Posterior vena cava (tissue), 2 donors: ENCODE measurements at regions not wholly inside any gene's neighbourhood (a gene's known extent, or its start where the extent isn't known, plus 50 kb on each side); places are given as distances from the start of the nearest gene placed in this dataset.

Experiments used
- DNase-seq: peaks from one replicate; pipeline ENCODE4 v3.0.0-alpha.2; 2020; ENCODE audit warnings: low spot score
- intact Hi-C, 2 donors: fragments of 100-400 bp; cut with DNase I; formaldehyde crosslinking; loops; one replicate each; pipeline versions ENCODE4 v1.14.1 to v1.14.2; 2022 to 2023
- donor health status: DM: yes; HTN: yes; CAD: no.
- donor health status: DM: yes; HTN: yes; CAD: no.

DNA sequence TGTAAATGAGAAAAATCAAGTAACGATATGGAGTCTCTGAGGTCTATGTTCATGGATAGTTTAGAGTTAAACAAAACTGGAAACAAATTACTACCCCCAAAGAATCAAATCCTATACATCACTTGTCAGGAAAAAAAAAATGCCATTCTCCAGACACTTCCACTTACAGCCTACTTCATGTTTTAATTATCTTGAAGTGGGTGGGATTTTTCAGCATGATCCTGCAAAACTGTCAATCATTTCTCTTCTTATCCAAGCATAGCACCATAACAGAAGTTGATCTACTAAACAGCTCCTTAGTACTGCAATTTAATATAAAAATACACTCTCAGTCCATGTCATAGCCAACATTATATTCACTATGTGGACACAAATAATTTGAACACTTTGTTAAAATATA lies 833.9 kb downstream of the TUSC7 start:
- intact Hi-C loops, result no loop called here

DNA sequence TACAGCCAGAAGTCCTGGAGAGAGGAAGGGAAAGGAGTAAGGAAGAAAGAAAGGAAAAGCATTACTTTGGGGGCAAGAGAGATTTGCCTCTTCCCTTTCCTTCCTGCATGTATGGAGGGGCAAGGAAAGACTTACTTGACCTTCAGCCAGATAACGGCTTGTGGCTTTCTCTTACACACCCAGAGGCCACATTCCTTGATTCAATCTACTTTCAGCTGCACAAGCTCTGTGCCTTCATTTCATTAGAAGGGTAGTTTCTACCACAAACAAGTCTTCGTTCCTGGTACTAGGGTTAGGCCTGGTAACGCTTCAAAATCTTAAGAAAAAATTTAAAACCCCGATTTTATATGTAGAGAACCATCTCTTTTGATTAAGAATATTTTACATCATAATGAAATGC lies 835.9 kb downstream of the TUSC7 start:
- intact Hi-C loops, result no loop called here
- DNase-seq, result no peak

More for the DNA sequence above, 833.9 kb downstream of the TUSC7 start:
- no peak for DNase-seq

DNA sequence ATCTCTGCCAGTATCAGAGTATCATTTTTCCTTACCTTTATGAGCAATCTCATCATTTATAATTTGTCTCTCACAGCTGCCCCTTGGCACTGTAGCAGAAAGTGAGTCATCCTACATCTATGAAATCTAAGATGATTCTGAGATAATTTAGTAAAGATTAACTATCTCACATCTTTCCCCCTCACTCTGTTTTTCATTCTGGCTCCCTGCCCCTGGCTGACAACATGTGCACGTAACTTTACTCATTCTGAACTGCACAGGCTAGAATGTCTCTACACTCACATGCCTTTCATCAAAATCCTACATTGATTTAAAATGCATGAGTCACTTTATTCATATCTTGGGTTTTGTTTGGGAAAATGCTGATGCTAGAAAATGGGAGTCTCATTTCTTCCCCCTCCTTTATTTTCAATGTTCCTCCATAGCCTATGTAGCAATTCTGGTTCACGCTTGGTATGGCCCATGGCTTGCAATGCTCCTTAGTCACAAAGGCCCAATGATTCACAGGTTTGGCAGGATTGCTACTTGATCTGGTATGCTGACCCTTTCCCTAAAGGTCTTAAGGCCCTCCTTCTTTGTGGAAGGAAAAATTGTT lies 838.5 kb downstream of the TUSC7 start:
- intact Hi-C loops, result no loop called here
- DNase-seq, result no peak

DNA sequence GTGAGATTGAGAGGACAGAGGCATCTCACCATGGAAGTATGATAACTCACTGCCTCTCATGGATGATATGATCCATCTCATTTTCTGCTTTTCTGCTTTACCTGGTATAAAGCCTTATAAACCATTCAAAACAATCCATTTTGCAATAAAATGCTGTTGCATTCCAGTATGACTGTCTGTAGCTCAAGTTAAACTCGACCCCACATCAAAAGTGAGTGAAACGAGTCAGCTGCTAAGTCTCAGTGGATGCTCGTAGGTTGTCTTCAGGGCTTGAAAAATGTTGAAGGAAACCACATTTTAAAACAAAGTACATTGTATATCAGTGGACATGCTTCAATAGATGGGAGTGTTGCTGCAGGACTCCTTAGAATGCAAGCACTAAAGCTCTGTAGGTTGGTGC lies 839.0 kb downstream of the TUSC7 start:
- intact Hi-C loops, result no loop called here
- no peak for DNase-seq

DNA sequence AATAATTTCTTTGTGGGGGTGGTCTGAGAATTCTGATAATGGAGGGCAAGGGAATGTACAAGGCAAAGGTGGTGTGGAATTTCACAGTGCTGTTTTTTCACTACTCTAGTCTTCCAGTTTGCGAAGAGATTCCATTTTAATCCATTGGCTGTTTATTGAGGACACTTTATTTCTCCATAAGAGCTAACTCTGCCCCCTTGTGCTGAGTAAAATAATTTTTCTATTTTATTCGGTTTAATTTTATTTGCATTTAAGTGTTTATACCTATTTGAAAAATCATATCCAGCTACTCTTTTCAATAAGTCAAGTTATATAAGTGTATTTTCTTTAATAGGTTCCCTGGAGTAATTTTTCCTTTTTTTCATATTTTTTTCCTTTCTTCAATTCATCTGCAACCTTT lies 840.1 kb downstream of the TUSC7 start:
- intact Hi-C loops, result no loop called here
- DNase-seq, result no peak

DNA sequence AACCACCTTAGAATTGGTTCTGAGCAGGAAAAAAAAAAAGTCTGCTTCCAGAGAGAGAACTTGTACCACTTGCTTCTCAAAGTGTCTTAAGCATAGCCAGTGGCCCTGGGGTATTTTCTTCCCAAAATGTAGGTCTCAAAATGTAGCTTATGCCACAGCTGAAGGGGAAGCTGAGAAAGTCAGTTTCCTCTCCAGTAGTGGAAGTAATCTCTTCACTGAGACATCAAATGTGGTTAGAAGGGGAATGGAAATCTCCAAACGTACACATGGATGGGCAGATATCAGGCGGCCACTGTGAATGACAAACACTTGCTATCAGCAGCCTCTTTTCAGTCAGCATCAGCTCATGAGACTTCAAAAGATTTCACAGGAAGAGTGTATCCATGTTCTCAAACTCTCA lies 841.2 kb downstream of the TUSC7 start:
- intact Hi-C loops, result no loop called here
- no peak for DNase-seq

DNA sequence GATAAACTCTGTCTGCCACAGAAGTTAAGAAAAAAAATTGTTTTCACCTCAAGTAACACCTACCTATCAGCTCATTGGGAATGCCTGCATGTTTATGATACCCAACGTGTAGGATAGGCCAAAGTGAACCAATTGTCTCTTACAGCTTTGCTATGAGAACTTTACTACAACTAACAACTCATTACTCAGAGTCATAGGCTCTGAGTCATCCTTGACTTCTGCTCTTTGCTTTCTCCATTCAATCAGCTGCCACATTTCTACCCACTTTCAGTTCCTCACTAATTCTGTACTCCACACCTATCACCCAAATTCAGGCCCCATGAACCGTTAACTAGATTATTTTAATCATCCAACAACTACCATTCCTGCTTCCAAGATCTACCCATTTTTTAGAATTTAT lies 843.9 kb downstream of the TUSC7 start:
- DNase-seq, result no peak
- intact Hi-C loops, result no loop called here

DNA sequence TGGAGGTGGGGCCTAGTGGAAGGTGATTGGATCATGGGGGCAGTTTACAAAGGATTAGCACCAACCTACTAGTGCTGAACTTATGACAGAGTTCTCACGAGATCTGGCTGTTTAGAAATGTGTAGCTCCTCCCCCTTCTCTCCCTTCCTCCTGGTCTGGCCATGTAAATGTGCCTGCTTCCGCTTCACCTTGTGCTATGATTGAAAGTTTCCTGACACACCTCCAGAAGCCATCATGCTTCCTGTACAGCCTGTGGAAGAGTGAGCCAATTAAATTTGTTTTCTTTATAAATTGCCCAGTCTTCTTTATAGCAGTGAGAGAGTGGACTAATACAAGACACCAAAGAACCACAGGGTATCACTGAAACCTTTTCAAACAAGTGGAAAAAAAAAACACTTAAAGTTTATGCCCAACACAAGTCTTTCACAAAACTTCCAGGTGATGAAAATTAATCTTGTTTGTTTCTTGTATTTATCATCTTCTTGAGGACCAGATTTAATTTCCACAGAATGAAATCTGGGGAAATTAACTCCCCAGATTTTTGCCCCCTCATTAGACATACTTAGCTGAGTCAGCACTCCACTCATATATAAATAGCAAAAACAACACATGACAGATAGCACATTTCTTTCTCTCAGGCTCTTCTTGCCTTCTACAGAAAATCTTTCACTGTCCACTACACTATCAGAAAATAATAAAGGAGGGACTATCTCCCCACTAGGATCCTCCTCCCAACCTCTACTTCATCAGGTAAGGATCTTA lies 847.2 kb downstream of the TUSC7 start:
- DNase-seq, result no peak
- intact Hi-C loops, result no loop called here

DNA sequence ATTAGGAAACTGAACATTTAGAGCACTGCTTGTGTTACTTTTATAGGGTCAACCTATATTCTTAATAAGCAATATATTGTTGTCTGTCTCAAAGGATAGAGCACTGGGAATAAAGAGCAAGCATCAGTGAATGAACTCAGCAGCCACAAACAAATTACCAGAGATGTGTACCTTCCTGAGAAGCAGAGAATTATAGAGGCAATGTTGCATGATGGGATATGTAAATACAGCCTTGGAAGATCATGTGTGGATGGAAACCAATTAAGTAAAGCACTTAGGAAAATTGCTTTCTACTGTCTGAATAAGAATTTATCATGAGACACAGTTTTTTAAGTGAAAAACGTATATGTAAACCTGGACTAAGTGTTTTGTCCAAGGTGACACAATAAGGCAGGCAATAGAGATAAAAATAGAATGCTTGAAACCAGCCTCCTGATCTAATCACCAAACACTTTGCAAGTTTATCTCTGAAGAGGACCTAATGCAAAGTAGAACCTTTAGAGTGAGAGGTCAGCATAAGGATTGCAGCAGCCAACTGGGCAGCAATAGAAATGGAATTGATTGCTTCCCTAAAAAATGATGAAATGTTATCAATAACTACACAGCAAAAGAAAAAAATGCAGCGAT lies 848.0 kb downstream of the TUSC7 start:
- intact Hi-C loops, result no loop called here
- DNase-seq, result no peak

DNA sequence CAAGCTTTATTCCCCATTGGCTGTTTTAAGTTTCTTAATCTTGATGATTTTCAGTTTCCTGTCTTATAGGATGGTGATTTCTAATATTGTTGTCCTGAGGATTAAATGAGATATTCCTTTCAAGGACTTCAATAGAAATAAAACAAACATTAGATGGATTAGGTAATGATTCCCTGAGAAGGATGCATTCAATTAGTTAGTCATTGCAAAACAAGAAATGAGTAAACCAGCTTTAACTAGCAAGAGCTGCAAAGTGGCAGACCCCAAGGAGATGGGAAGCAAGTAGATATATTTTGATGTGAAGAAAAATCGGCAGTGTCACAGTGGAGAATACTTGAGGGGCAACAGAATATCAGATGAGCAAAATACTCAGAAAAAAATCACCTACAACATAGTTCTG lies 849.1 kb downstream of the TUSC7 start:
- intact Hi-C loops, result no loop called here

DNA sequence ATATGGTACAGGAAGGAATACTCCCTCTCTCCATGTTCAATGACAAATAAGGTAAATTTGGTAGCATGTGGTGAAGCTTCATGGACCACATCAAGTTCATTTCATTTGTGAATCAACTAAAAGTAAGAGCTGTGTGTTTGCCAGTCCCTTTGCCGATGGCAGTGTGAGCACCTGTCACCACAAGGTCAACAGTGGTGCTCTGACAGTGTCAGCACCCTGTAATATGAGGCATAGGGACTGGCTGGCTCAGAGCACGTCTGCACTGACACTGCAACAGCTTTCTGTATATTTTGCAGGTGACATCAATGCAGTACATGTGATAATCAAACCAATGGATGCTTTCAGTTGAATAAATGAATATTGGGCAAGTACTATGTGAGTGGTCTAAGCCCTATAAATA lies 852.4 kb downstream of the TUSC7 start:
- intact Hi-C loops, result no loop called here
- DNase-seq, result no peak

More for the DNA sequence above, 849.1 kb downstream of the TUSC7 start:
- no peak for DNase-seq

DNA sequence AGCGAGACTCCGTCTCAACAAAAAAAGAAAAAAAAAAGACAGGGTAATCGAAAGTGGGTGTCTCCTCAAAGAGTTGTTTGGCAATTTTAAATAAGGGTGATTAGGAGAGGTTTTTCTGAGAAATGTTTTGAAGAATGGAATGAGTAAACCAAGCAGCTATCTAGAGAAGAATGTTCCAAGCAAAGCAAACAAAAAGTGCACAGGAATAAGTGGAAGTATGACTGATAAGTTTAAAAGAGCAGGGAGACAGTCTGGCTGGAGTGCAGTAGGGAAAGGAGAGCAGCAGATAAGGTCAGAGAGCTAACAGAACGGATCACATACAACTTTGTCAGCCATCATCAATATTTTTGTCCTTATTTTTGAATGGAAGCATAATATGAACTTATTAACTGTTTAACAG lies 853.5 kb downstream of the TUSC7 start:
- intact Hi-C loops, result no loop called here
- DNase-seq, result no peak

DNA sequence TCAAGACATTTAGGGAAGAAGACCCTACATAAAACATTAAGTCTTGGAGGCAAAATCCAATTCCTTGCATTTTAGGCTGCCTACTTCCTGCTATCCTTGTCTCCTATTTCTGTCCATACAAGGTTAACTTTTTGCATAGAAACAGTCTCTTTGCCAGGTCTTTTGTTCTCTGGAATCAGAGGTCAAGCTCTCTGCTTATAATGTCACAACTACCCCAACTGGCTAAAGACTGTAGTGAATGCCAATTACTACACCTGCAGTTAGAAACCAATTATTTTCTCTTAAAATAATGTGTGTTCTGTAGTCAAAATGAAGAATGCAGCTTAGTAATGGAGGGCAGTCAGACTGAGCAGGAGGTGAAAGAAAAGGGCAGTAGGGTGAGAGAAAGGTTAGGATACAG lies 856.2 kb downstream of the TUSC7 start:
- no peak for DNase-seq
- intact Hi-C loops, result no loop called here

DNA sequence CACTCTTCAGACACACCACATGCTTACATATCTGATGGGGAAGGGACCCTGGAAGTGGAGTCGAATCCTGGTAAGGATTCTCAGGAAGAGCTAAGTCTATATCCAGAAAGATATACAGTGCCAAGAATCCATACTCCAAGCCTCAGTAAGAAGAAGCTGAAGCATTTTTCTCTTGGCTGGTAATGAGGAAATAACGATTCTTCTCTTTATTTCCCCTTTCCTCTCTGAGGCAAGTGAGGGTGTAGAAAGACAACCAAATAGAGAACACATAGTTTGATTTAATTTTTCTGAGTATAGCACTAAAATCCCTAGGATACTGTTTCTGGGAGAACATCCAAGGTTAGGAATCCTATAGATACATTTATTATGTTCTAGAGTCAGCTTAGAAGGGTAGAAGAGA lies 857.3 kb downstream of the TUSC7 start:
- intact Hi-C loops, result no loop called here
- DNase-seq, result no peak

DNA sequence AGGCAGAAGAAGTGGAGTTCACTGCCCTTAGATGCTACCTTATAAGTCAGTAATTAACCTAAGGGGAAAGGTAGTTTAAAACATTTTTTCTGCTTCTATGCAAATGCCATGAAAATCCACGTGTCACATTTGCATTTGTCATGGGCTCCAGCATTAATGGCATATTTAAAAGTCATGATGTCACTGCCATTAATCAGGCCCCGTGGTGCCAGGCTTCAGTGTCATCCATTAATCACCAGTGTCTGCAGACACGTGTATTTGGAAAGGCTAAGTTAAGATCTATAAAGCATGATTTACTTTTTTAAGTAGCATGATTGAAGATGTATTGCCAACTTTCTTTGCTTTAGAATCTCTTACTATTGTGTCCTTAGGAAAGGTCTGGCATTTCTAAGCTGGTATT lies 857.8 kb downstream of the TUSC7 start:
- intact Hi-C loops, result no loop called here
- no peak for DNase-seq

DNA sequence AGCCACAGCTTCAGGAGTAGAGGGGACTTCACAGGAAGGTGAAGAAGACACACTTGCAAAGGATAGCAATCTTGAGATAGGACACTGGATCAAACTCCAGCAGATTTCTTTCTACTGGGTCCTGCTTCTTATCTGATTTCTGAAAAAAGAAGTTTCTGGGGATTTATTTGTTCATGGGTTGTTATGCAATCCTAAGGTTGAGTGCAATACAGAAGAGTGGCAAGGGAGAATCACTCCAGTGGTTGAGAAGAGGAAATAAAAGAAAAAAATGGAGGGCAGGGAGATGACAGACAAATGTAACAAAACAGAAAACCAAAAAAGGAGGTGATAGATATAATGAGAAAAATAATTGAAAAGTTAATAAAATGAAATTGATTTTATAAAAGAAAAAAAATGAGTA lies 858.3 kb downstream of the TUSC7 start:
- intact Hi-C loops, result no loop called here
- no peak for DNase-seq

DNA sequence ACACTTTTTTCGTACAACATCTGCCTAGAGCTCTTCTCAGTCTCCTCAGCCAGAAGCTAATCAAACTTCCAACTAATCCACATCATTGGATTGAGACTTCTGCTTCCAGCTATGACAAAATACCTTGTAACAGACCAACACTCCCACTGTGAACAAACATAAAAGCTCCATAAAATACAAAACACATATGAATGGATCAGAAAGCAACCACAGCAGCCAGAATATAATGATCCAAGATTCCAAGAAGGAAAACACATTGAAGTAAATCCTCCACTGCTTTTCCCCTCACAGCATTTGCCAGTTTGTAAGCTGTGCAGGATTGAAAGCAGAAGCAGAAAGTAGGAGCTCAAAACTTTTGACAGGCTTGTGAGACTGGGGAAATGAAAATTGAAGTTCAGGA lies 863.2 kb downstream of the TUSC7 start:
- intact Hi-C loops, result no loop called here

DNA sequence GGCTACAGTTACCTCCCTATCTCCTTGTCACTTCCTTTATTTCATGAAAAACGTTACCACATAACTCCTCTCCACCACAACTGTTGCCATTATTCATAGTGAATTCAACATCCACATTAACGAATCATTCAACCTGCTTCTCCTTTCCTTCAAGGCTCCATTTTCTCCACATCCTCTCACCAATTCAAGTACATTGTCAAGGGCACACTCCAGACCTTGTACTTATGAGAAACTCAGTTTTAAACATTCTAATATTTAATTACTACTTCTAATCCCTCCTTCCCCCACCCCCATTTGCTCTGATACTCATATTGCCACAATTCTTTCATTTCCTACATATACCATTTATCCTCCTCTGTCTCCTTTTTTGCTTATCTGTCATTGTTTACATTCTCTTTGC lies 871.2 kb downstream of the TUSC7 start:
- no peak for DNase-seq
- intact Hi-C loops, result no loop called here

More for the DNA sequence above, 863.2 kb downstream of the TUSC7 start:
- no peak for DNase-seq

DNA sequence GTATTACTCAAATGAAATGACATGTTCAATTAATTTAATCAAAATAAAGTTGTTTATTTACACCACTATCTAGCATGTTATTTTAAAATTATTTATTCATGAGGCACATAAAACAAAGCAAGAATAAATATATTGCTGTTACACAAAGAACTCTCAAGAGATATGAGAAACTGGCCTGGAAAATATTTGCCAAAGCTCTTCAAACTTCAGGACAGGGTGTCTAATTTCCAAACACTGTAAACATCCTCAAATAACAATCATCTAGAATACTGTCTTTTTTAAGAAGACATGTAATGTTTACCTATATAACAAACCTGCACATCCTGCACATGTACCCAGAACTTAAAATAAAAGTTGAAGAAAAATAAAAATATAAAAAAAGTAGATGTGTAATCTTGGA lies 876.6 kb downstream of the TUSC7 start:
- DNase-seq, result no peak
- intact Hi-C loops, result no loop called here

DNA sequence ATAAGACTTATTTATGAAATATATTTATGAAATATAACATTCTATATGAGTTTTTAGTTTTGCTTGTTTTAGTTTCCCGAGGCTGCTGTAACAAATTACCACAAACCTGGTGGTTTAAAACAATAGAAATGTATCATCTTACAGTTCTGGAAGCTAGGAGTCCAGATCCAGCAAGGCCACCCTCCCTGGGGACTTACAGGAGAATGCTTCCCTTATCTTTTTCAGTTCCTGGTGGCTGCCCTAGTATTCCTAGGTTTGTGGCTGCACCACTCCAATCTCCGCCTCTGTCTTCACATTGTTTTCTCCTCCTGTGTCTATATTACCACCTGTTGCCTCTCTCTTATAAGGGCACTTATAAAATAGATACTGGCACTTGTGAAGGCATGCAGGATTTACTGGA lies 877.8 kb downstream of the TUSC7 start:
- intact Hi-C loops, result no loop called here

DNA sequence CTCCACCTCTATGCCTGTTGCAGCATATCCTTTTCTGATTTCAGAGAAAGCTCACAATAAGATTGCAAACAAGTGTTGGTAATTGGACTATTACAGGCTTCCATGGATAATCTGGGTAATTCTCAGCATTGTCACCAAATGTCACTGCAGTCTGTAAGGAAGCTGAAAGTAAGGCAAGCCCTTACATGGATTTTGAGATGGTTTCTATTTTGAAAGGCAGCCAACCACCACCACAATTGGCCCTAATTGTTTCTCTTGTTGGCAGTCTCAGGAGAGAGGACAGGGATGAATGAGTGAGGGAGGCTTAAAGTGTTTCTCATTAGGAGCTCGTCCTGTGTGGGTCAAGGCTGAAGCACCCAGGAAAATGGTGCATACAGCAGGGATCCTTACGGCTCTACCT lies 879.9 kb downstream of the TUSC7 start:
- DNase-seq, result no peak
- intact Hi-C loops, result no loop called here

More for the DNA sequence above, 877.8 kb downstream of the TUSC7 start:
- no peak for DNase-seq
